Neural cell (in vitro differentiated cells): ENCODE measurements at regions not wholly inside any gene's neighbourhood (a gene's known extent, or its start where the extent isn't known, plus 50 kb on each side); places are given as distances from the start of the nearest gene placed in this dataset.

Source experiments
- EP300 ChIP-seq: fragments of 450-650 bp; conservative IDR thresholded peaks from 2 replicates; pipeline ENCODE4 v1.6.1; 2014; ENCODE audit warnings: antibody characterized with exemption, mild to moderate bottlenecking, moderate library complexity; ENCODE audit not compliant: poor library complexity, severe bottlenecking
- EZH2 ChIP-seq: fragments of 200-600, 300-800 bp; shearing (Covaris generic), sonication (generic); IDR thresholded peaks from 2 replicates; pipeline ENCODE4 v1.6.1; 2014; ENCODE audit warnings: antibody characterized with exemption, low read length, borderline replicate concordance, mild to moderate bottlenecking; ENCODE audit not compliant: insufficient read depth, poor library complexity, severe bottlenecking
- MXI1 ChIP-seq: fragments of 450-650 bp; conservative IDR thresholded peaks from 2 replicates; pipeline ENCODE4 v1.6.1; 2014; ENCODE audit warnings: antibody characterized with exemption, mild to moderate bottlenecking; ENCODE audit not compliant: poor library complexity, severe bottlenecking
- POLR2AphosphoS5 ChIP-seq: IDR thresholded peaks from 2 replicates; pipeline ENCODE4 v1.6.1; 2012
- RAD21 ChIP-seq: fragments of 450-650 bp; conservative IDR thresholded peaks from 2 replicates; pipeline ENCODE4 v1.6.1; 2014; ENCODE audit warnings: antibody characterized with exemption, mild to moderate bottlenecking, moderate library complexity
- TAF1 ChIP-seq: IDR thresholded peaks from 2 replicates; pipeline ENCODE4 v1.6.1; 2012; ENCODE audit warnings: low read depth
- TF ChIP-seq, protein P1 (sequence below): fragments of 450-650 bp; IDR thresholded peaks from 2 replicates; pipeline ENCODE4 v1.5.1; 2014; ENCODE audit warnings: antibody characterized with exemption, mild to moderate bottlenecking, moderate library complexity; ENCODE audit not compliant: poor library complexity, severe bottlenecking
- TF ChIP-seq, protein P2 (sequence below): IDR thresholded peaks from 2 replicates; pipeline ENCODE4 v1.6.1; 2012; ENCODE audit warnings: borderline replicate concordance

GRCh38 chr2:150346806-150347205 is 140.7 kb downstream of the RND3 start:
- TF ChIP-seq, protein P1, sequence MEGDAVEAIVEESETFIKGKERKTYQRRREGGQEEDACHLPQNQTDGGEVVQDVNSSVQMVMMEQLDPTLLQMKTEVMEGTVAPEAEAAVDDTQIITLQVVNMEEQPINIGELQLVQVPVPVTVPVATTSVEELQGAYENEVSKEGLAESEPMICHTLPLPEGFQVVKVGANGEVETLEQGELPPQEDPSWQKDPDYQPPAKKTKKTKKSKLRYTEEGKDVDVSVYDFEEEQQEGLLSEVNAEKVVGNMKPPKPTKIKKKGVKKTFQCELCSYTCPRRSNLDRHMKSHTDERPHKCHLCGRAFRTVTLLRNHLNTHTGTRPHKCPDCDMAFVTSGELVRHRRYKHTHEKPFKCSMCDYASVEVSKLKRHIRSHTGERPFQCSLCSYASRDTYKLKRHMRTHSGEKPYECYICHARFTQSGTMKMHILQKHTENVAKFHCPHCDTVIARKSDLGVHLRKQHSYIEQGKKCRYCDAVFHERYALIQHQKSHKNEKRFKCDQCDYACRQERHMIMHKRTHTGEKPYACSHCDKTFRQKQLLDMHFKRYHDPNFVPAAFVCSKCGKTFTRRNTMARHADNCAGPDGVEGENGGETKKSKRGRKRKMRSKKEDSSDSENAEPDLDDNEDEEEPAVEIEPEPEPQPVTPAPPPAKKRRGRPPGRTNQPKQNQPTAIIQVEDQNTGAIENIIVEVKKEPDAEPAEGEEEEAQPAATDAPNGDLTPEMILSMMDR, result no peak
- TF ChIP-seq, protein P2, sequence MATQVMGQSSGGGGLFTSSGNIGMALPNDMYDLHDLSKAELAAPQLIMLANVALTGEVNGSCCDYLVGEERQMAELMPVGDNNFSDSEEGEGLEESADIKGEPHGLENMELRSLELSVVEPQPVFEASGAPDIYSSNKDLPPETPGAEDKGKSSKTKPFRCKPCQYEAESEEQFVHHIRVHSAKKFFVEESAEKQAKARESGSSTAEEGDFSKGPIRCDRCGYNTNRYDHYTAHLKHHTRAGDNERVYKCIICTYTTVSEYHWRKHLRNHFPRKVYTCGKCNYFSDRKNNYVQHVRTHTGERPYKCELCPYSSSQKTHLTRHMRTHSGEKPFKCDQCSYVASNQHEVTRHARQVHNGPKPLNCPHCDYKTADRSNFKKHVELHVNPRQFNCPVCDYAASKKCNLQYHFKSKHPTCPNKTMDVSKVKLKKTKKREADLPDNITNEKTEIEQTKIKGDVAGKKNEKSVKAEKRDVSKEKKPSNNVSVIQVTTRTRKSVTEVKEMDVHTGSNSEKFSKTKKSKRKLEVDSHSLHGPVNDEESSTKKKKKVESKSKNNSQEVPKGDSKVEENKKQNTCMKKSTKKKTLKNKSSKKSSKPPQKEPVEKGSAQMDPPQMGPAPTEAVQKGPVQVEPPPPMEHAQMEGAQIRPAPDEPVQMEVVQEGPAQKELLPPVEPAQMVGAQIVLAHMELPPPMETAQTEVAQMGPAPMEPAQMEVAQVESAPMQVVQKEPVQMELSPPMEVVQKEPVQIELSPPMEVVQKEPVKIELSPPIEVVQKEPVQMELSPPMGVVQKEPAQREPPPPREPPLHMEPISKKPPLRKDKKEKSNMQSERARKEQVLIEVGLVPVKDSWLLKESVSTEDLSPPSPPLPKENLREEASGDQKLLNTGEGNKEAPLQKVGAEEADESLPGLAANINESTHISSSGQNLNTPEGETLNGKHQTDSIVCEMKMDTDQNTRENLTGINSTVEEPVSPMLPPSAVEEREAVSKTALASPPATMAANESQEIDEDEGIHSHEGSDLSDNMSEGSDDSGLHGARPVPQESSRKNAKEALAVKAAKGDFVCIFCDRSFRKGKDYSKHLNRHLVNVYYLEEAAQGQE, result no peak
- no peak for TF ChIP-seq TAF1
- TF ChIP-seq RAD21, result no peak
- TF ChIP-seq EP300, result no peak
- no peak for TF ChIP-seq POLR2AphosphoS5
- no peak for TF ChIP-seq EZH2
- no peak for TF ChIP-seq MXI1
